Urinary bladder (tissue), 3 donors: ENCODE measurements at regions not wholly inside any gene's neighbourhood (a gene's known extent, or its start where the extent isn't known, plus 50 kb on each side); places are given as distances from the start of the nearest gene placed in this dataset.
"Not testable (repeated sequence)": the region's sequence is repeated elsewhere in the genome, so short reads cannot be mapped to it uniquely, and the experiment has no call there.

ENCODE experiments used
- DNase-seq: peaks from one replicate; pipeline ENCODE4 v3.0.0-alpha.2; 2015; ENCODE audit errors: extremely low spot score
- H3K27ac ChIP-seq: one replicate; pipeline ENCODE4 v1.5.1; 2013; ENCODE audit warnings: low read depth, mild to moderate bottlenecking, moderate library complexity
- H3K36me3 ChIP-seq: one replicate; pipeline ENCODE4 v1.6.1; 2013; ENCODE audit warnings: mild to moderate bottlenecking, moderate library complexity; ENCODE audit not compliant: insufficient read depth
- H3K4me1 ChIP-seq: one replicate; pipeline ENCODE4 v1.6.1; 2013; ENCODE audit warnings: mild to moderate bottlenecking, moderate library complexity; ENCODE audit not compliant: insufficient read depth
- H3K4me3 ChIP-seq: one replicate; pipeline ENCODE4 v1.5.1; 2013; ENCODE audit warnings: low read depth, low read length
- WGBS: extraction: QIAGEN DNeasy Blood & Tissue Kit; methylation state at CpG from one replicate; pipeline ENCODE4 v1.1.7; 2013; 5-methylcytosine and 5-hydroxymethylcytosine counted together
- donor health status: healthy with polysubstance abuse.
- donor health status: healthy.

DNA sequence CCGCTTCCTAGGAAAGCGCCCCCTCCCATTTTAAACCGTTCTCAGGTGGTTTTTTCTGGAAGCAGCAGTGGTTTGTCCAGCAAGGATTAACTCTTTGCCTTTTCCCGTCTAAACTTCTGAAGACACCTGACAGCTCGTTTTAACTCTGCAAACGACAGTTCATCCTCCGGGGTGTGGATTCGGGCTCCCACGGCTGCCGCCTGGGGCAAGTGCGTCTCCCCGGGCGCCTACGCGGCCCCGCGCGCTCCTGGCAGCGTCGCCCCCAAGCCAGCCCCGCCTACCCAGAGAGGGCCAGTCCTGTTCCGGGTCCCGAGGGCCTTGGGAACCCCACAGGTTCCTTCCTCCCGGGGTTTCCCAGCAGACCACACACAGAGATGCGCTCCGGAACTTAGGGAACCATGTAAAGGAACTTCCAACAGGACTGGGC lies 54.4 kb downstream of the PRR18 start:
- H3K27ac ChIP-seq, result no peak overlapping the region
- no peak for DNase-seq
- H3K4me1 ChIP-seq, result no peaks in the 10 kb centered on the region
- H3K4me3 ChIP-seq, result no peak overlapping the region
- WGBS, result 3% methylated on average over 26 of the region's 26 CpGs
- H3K36me3 ChIP-seq, result no peaks in the 10 kb centered on the region

DNA sequence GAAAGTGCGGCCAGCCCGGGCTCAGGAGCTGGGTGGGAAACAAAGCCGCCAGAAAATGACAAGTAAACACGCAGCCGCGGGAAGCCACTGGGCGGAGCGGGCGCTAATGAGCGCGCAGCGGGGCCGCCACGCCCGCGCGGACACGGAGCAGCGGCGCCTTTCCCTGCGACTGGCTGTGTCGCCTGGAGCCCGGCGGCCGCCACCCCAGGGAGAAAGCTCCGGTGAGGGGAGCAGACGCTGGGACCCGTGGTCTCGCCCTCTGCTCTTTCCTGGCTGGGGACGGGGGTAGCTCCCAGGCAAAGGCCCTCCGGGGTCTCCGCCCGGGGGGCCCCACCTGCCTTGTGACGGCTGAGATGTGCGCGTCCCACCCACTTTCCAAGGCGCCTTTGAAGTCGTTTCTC lies 54.9 kb downstream of the PRR18 start:
- Histone ChIP-seq H3K4me1 (no peaks in the 10 kb centered on the region), H3K27ac (no peak overlapping the region), H3K36me3 (no peaks in the 10 kb centered on the region), H3K4me3 (peak overlapping the region; percentile 33)
- WGBS, result 2% methylated on average over 38 of the region's 38 CpGs
- no peak for DNase-seq

DNA sequence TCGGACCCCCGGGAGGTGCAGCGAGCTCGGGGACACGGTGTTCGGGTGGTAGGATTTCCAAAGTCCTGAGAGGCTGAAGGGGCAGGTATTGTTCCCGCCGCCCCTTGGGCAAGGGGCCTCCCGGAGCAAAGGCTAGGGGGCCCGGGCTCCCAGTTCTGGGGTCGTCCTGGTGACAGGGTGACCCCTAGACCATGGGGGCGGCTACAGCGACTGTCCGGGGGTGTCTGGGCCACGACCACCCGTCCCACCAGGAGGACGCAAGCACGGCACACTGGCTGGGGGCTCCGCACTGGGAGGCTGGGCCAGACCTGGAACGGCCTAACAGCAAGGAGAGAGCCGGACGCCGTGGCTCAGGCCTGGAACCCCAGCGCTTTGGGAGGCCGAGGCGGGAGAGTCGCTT lies 55.6 kb downstream of the PRR18 start:
- H3K36me3 ChIP-seq, result no peaks in the 10 kb centered on the region
- no peak overlapping the region for H3K27ac ChIP-seq
- H3K4me3 ChIP-seq, result no peak overlapping the region
- no peaks in the 10 kb centered on the region for H3K4me1 ChIP-seq
- no peak for DNase-seq
- 92% methylated on average over 27 of the region's 27 CpGs for WGBS

DNA sequence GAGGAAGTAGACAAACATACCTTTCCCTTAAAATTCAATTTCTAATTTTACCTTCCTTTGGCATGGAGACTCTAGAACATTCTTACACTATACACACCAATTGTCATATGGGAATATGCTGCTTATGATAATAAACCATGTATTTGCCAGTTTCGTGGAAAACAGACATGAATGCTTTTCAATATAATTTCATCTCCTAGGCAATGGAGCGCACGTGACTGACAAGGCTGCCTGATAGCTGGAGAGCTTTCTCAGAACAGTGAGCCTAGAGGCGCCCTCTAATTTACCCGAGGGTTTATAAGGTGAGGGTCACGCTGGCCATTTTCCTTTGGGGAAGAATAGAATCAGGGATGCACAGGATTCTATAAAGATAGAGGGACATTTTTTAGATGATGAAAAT lies 56.5 kb downstream of the PRR18 start:
- DNase-seq, result no peak
- 62% methylated on average over 6 of the region's 6 CpGs for WGBS
- Histone ChIP-seq H3K4me3 (no peak overlapping the region), H3K27ac (no peak overlapping the region), H3K36me3 (no peaks in the 10 kb centered on the region), H3K4me1 (no peaks in the 10 kb centered on the region)

DNA sequence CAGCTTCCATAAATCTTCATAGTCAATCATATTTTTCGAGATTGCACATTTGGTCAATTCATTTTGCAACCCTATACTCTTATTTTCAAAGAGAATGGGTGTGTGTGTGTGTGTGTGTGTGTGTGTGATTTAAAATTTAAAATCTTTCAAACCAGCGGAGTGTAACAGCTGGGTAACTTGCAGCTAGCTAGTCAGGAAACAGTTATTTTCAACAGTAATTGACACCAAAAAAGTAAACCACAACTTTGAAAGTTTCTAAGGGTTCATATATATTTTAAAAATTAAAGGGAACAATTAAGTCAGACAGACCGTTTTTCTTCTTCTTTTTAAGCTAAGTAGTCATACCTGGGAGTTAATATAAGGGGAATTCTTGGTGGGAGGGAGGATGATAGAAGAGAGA lies 57.0 kb downstream of the PRR18 start:
- Histone ChIP-seq H3K4me1 (no peaks in the 10 kb centered on the region), H3K36me3 (no peaks in the 10 kb centered on the region), H3K27ac (no peak overlapping the region), H3K4me3 (no peak overlapping the region)
- DNase-seq, result no peak
- 64% methylated on average over 3 of the region's 3 CpGs for WGBS

DNA sequence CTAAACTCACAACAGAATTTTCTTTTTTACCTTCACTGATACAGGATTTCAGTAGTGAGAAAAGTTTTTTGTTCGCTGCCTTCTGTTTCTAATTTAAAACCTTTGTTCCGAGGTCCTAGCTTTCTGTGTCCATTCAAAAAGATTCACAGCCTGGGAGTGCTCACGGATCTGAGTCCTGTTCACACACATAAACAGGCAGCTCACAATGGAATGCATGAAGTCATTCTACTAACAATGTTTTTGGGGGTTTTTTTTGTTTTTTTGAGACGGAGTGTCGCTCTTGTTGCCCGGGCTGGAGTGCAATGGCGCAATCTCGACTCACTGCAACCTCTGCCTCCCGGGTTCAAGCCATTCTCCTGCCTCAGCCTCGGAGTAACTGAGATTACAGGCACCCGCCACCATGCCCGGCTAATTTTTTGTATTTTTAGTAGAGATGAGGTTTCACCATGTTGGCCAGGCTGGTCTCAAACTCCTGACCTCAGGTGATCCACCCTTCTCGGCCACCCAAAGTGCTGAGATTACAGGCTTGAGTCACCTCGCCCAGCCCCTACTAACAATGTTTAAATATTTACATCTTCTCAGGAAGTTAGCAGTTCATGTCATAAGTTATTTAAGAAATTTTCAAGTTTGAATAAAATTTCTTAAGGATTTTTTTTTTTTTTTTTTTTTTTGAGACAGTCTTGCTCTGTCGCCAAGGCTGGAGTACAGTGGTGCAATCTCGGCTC lies 59.0 kb downstream of the PRR18 start:
- not testable (repeated sequence) for H3K4me3 ChIP-seq, H3K27ac ChIP-seq, H3K36me3 ChIP-seq, DNase-seq, H3K4me1 ChIP-seq
- WGBS, result 78% methylated on average over 16 of the region's 16 CpGs

DNA sequence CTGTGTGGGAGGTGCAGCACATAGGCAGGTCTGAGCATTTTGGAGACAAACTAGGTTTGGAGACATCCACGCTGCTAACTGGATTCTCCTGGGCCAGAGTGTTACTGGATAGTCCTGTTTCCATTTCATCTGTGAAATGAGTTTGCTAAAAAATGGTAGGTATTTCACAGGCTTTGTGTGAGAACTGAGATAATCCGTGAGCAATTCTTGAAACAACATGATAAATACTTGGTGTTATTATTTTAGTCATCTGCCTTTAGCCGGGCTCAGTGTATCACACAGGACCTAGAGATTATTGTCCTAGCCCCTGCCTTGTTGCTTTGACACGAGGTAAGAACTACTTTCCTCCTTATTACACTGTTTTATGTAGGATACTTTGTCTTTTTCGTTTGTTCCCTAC lies 63.0 kb downstream of the PRR18 start:
- Histone ChIP-seq H3K27ac (no peak overlapping the region), H3K4me3 (no peak overlapping the region), H3K4me1 (no peaks in the 10 kb centered on the region), H3K36me3 (no peaks in the 10 kb centered on the region)
- no peak for DNase-seq
- 64% methylated on average over 5 of the region's 5 CpGs for WGBS

DNA sequence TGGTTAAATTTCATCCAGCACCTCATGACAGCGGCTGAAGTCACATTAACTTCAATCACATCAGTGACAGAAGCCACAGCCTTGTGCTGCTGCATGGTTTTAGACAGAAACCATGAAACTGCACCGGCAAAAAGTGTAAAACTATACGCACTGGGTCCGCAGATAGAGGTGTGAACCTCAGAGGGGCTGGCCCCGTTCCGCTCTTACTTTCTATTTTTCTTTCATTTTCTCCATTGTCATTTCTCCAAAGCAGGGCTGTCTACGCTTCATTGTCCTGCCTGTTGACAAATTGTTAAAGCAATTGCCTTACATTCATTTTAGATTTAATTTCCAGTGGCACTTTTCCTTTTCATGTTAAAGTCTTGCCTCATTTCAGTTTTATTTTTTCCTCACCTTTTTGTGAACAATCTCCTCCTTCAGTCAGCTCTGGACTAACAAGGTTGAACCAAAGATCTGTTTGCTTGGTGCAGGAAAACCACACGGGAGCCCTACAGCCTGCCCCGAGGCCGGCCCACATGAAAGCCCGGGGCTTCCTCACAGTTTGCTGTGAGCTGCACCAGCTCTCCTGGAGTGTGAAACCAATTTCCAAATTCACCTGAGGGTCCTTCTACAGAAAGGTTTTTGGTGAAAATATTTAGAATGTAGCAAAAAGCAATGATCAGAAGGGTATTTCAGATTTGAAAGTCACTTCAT lies 63.7 kb downstream of the PRR18 start:
- Histone ChIP-seq H3K27ac (no peak overlapping the region), H3K4me3 (no peak overlapping the region), H3K4me1 (no peaks in the 10 kb centered on the region), H3K36me3 (no peaks in the 10 kb centered on the region)
- WGBS, result 55% methylated on average over 11 of the region's 11 CpGs
- no peak for DNase-seq

DNA sequence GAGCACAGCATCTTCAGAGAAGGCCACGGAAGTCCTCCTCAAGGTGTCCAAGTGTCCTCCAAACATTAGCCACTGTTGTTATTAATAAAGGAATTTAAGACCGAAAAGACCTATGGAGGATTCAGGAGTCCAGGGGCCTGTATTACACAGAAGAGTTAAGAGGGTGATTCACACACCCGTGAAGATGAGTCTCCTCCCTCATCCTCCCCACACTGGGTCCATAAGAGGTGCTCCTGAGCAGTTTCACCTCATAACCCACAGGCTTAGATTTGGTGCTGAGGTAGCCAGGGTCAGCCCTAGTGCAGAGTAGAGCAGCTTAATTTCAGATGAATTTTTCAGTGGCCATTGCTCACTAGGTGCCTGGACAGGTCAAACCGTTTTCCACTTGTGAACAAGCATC lies 65.3 kb downstream of the PRR18 start:
- WGBS, result 59% methylated on average over 4 of the region's 4 CpGs

DNA sequence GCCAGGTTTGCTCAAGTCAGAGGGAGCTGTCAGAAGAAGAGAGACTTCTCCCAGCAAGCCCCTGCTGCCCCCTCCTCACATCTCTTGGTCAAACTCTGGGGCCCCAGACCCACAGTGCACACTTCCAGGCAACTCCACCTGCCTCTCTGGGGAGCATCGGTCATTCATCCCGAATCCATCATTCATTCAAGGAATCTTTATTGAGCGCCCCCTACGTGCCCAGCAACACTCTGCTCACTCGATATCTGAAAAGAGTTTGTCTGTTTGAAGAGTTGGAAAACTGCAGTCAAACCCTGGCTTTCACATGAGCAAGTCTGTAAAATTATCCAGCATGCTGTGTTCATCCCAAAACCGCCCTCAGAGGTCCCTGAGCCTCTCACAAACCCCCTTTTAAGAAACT lies 66.2 kb downstream of the PRR18 start:
- no peaks in the 10 kb centered on the region for H3K4me1 ChIP-seq
- no peaks in the 10 kb centered on the region for H3K36me3 ChIP-seq
- no peak for DNase-seq
- no peak overlapping the region for H3K27ac ChIP-seq
- no peak overlapping the region for H3K4me3 ChIP-seq
- WGBS, result 75% methylated on average over 6 of the region's 6 CpGs

More for the DNA sequence above, 65.3 kb downstream of the PRR18 start:
- no peaks in the 10 kb centered on the region for H3K4me1 ChIP-seq
- H3K36me3 ChIP-seq, result no peaks in the 10 kb centered on the region
- H3K4me3 ChIP-seq, result no peak overlapping the region
- DNase-seq, result no peak
- H3K27ac ChIP-seq, result no peak overlapping the region

DNA sequence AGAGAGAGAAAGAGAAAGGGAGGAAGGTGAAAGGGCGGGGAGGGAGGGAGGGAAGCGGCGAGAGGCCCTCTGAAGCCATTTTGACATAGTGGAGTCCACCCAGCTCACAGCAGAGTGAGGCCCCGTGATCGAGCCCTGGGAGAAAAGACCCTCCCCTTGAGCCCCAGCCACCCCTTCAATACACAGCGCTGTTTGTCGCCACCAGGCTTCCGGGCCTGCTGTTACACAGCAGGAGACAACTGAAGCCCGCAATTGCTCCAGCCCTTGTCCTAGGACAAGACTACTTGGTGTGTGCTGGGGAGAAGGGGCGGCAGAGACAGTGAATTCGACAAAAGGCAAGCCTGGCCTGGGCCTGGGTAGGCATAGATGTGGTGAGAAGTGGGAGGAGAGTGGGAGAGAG lies 67.3 kb downstream of the PRR18 start:
- H3K27ac ChIP-seq, result no peak overlapping the region
- no peaks in the 10 kb centered on the region for H3K4me1 ChIP-seq
- no peaks in the 10 kb centered on the region for H3K36me3 ChIP-seq
- H3K4me3 ChIP-seq, result no peak overlapping the region
- 50% methylated on average over 11 of the region's 11 CpGs for WGBS
- DNase-seq, result no peak

DNA sequence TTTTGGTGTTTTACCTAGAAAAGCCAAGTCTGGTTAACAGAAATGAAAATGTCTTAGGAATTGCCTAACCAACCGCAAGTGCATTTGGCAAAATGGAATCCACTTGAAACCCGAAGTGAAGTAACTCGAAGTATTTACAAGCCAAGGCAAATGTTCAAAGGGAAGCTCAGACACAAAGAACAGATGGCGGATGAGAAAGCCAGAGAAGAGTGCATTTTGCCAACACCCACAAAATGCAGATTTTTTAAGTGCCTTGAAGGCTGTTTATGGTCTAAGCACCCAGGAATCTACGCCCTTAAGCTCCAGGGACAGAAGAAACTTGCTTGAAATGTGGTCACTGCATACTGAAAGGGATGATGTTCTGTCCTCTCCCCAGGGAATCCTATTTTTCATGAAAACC lies 70.0 kb upstream of the TBXT start:
- 40% methylated on average over 5 of the region's 5 CpGs for WGBS
- Histone ChIP-seq H3K36me3 (no peaks in the 10 kb centered on the region), H3K27ac (no peak overlapping the region), H3K4me1 (no peaks in the 10 kb centered on the region), H3K4me3 (no peak overlapping the region)
- DNase-seq, result no peak

DNA sequence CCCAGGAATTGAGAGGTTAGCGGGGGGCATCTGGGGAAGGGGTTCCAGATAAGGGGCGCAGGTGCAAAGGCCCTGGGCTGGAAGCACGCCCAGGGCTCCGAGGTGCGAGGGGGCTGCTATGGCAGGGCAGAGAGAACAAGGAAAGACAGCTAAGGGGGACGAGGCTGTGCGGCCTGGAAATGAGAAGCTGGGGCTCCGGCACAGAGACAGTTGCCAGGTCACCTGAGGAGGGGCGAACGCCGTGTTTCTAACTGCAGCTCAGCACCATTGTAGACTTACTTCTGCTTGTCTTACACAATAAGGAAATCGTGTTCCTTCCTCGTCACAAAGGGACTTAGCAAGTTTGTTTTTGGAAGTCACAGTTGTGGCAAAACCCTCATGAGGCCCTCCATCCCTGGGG lies 68.9 kb upstream of the TBXT start:
- Histone ChIP-seq H3K36me3 (no peaks in the 10 kb centered on the region), H3K4me3 (no peak overlapping the region), H3K4me1 (no peaks in the 10 kb centered on the region), H3K27ac (no peak overlapping the region)
- DNase-seq, result no peak
- 83% methylated on average over 13 of the region's 13 CpGs for WGBS

DNA sequence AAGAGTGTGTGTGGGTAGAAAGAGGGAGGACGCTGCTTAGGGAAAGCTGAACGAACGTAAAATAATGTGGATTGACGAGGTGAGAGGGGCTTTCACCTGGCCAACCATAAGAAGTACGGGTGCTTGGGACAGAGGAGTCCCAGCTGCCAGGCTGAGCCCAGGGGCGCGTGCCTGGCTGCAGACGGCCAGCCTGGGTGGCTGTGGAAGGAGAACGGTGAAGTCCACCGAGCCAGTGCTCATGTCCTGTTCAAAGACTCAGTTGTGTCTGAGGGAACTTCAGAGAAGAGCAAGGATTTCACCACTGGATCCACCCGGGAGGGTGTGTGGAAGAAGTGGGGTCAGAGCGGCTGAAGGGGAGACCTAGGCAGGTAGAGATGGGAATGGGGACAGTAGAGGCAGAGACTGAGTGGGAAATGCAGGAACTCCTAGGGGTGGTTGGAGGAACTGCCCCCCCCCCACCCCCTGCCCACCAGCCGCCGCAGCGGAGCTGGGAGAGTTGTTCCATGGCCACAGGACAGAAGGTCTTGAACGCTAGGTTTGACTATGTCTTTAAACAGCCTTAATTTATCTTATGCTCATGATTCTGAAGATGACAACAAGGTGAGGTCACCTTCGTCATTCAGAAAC lies 68.1 kb upstream of the TBXT start:
- H3K36me3 ChIP-seq, result no peaks in the 10 kb centered on the region
- H3K4me3 ChIP-seq, result no peak overlapping the region
- no peaks in the 10 kb centered on the region for H3K4me1 ChIP-seq
- no peak for DNase-seq
- WGBS, result 83% methylated on average over 17 of the region's 17 CpGs
- no peak overlapping the region for H3K27ac ChIP-seq
